CD8-positive, alpha-beta memory T cell (primary cell): ENCODE measurements at regions not wholly inside any gene's neighbourhood (a gene's known extent, or its start where the extent isn't known, plus 50 kb on each side); places are given as distances from the start of the nearest gene placed in this dataset.

Source experiments
- CTCF ChIA-PET: fragments of 350-600 bp; sonication (Branson Sonifier 250); formaldehyde crosslinking; loops from one replicate; lab custom pipeline; 2021; ENCODE audit warnings: antibody characterized with exemption; lab: Charles Lee
- POLR2A ChIA-PET: fragments of 350-600 bp; sonication (Branson Sonifier 250); formaldehyde crosslinking; loops from one replicate; lab custom pipeline; 2021; ENCODE audit warnings: antibody characterized with exemption; lab: Charles Lee
- DNase-seq, 5 donors: peaks; one replicate each; pipeline versions ENCODE4 v3.0.0 to v3.0.0-alpha.2; 2020 to 2022; ENCODE audit warnings: mixed read lengths in 1 of 5
- H3K27ac ChIP-seq: one replicate; pipeline ENCODE4 v1.7.0; 2013; ENCODE audit warnings: low read depth, mild to moderate bottlenecking, low read length, moderate library complexity
- H3K27me3 ChIP-seq: 2 replicates; pipeline ENCODE4 v1.7.0; 2013; ENCODE audit warnings: low read length, mild to moderate bottlenecking; ENCODE audit not compliant: insufficient read depth, poor library complexity, severe bottlenecking
- H3K36me3 ChIP-seq: 2 replicates; pipeline ENCODE4 v1.7.0; 2013; ENCODE audit warnings: mild to moderate bottlenecking, low read length, moderate library complexity; ENCODE audit not compliant: insufficient read depth
- H3K4me1 ChIP-seq: 2 replicates; pipeline ENCODE4 v1.7.0; 2013; ENCODE audit warnings: mild to moderate bottlenecking, low read length, moderate library complexity; ENCODE audit not compliant: insufficient read depth
- H3K4me3 ChIP-seq: 2 replicates; pipeline ENCODE4 v1.7.0; 2013; ENCODE audit warnings: mild to moderate bottlenecking, low read length
- H3K9me3 ChIP-seq: 2 replicates; pipeline ENCODE4 v1.7.0; 2013; ENCODE audit warnings: mild to moderate bottlenecking, low read length
- H3K27ac Mint-ChIP-seq, 8 donors: one replicate each; pipeline ENCODE4 v1.8.0; 2020 to 2021; ENCODE audit warnings: mixed read lengths in 8 of 8, mild to moderate bottlenecking in 6 of 8, inconsistent platforms in 3 of 8, moderate library complexity in 3 of 8
- H3K27me3 Mint-ChIP-seq, 2 donors: one replicate each; pipeline ENCODE4 v1.8.0; 2020 to 2021; ENCODE audit warnings: mixed read lengths in 2 of 2, mild to moderate bottlenecking in 1 of 2, moderate library complexity in 1 of 2
- H3K36me3 Mint-ChIP-seq, 3 donors: one replicate each; pipeline ENCODE4 v1.8.0; 2020 to 2021; ENCODE audit warnings: mixed read lengths in 3 of 3, inconsistent platforms in 1 of 3, mild to moderate bottlenecking in 1 of 3
- H3K4me1 Mint-ChIP-seq, 3 donors: one replicate each; pipeline ENCODE4 v1.8.0; 2020 to 2021; ENCODE audit warnings: mixed read lengths in 3 of 3, inconsistent platforms in 1 of 3, mild to moderate bottlenecking in 1 of 3
- H3K4me3 Mint-ChIP-seq, 7 donors: one replicate each; pipeline ENCODE4 v1.8.0; 2020 to 2021; ENCODE audit warnings: mixed read lengths in 7 of 7, mild to moderate bottlenecking in 6 of 7, moderate library complexity in 4 of 7, inconsistent platforms in 2 of 7
- H3K9me3 Mint-ChIP-seq, 5 donors: one replicate each; pipeline ENCODE4 v1.8.0; 2020 to 2022; ENCODE audit warnings: mixed read lengths in 5 of 5, mild to moderate bottlenecking in 3 of 5, moderate library complexity in 2 of 5, inconsistent platforms in 1 of 5

DNA sequence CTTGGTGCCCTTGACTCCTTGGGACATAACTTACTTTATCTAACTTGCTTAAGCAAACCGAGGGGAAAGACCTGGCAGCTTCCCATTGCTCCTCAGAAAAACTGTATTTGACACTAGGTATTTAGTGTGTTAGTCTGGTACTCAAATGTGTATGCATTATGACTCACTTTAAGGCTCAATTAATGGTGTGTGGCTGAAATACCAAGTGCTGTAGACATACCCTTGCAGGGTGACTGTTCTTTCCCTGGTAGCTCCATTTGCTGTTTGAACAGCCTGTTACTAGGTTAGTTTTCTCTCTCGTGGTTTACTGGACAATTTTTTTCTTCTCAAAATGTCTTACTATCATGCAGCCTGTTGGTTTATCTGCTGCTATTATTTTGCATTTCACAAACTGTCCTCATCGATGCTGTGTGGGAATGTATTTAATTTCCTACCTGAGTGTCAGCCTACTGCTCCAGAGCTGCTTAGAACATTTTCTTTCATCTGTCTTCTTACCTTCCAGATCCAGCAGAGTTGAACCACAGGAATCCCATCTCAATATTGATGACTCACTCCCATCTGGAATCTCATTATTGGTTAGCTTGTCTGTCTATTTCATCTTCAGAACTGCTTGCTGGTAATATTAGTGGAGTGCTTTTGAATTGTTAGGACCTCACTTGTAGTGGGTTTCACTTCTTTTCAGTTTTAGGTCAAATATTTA, 158.0 kb upstream of the FAT1 start:
- POLR2A ChIA-PET, result no interaction called here
- no peaks in the 10 kb centered on the region for H3K4me1 ChIP-seq
- Mint-ChIP-seq H3K4me3 (no peak overlapping the region), H3K27me3 (no peaks in the 10 kb centered on the region), H3K27ac (no peak overlapping the region), H3K4me1 (no peaks in the 10 kb centered on the region), H3K9me3 (peaks cover 0 to 11% (median 4%) of the 10 kb centered on the region in 5 donors), H3K36me3 (no peaks in the 10 kb centered on the region)
- no peak overlapping the region for H3K4me3 ChIP-seq
- CTCF ChIA-PET, result no interaction called here
- H3K27ac ChIP-seq, result no peak overlapping the region
- H3K9me3 ChIP-seq, result no peaks in the 10 kb centered on the region
- no peaks in the 10 kb centered on the region for H3K36me3 ChIP-seq
- no peaks in the 10 kb centered on the region for H3K27me3 ChIP-seq
- no peak for DNase-seq

DNA sequence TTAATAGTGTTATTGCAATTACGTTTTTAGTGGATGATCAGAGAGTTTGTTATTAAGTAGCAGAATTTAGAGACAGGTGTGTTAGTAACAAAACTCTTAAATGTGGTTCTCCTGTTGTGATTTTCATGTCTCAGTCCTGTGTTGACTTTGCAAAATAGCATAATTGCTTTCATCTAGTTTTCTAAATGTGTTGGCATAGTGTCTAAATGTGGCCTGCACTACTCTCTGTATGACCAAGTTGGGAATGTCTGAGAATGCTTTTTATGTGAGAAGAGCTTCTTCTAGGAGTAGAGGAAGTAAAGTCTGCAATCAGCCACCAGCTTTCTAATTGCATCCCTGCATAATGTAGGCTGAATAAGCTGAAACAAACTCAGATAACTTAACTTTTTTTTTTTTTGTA, 158.6 kb upstream of the FAT1 start:
- Mint-ChIP-seq H3K36me3 (no peaks in the 10 kb centered on the region), H3K4me3 (no peak overlapping the region), H3K4me1 (no peaks in the 10 kb centered on the region), H3K9me3 (peaks cover 0 to 9% (median 4%) of the 10 kb centered on the region in 5 donors), H3K27me3 (no peaks in the 10 kb centered on the region), H3K27ac (no peak overlapping the region)
- Histone ChIP-seq H3K27me3 (no peaks in the 10 kb centered on the region), H3K27ac (no peak overlapping the region), H3K36me3 (no peaks in the 10 kb centered on the region), H3K4me3 (no peak overlapping the region), H3K4me1 (no peaks in the 10 kb centered on the region), H3K9me3 (no peaks in the 10 kb centered on the region)
- ChIA-PET POLR2A (no interaction called here), CTCF (no interaction called here)
- DNase-seq, result no peak

DNA sequence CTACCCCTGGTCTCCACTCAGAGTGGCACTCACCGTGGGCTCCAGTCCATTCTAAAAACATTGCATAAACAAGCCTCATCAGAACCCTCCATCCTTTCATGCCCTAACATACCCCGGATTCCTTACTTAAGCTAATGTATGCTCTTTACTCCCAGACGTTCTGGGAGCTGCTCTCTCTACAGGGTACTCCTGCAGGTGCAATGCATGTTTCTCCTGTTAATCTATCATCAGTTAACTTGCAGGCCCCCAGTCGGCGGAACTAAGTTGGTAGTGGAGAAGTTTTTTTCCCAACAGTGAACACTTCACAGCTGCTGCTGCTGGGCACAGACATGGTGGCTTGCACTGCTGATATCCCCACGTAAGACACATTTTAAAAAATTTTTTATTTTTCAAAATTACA, 161.6 kb upstream of the FAT1 start:
- no peak overlapping the region for H3K4me3 Mint-ChIP-seq
- peaks cover 0 to 10% (median 4%) of the 10 kb centered on the region in 5 donors for H3K9me3 Mint-ChIP-seq
- H3K27me3 Mint-ChIP-seq, result no peaks in the 10 kb centered on the region
- no peaks in the 10 kb centered on the region for H3K36me3 Mint-ChIP-seq
- ChIA-PET CTCF (no interaction called here), POLR2A (no interaction called here)
- no peak for DNase-seq
- H3K27ac Mint-ChIP-seq, result no peak overlapping the region
- H3K27ac ChIP-seq, result no peak overlapping the region
- H3K27me3 ChIP-seq, result no peaks in the 10 kb centered on the region
- H3K4me1 Mint-ChIP-seq, result no peaks in the 10 kb centered on the region
- no peaks in the 10 kb centered on the region for H3K9me3 ChIP-seq
- H3K4me1 ChIP-seq, result no peaks in the 10 kb centered on the region
- no peaks in the 10 kb centered on the region for H3K36me3 ChIP-seq
- no peak overlapping the region for H3K4me3 ChIP-seq

- H3K4me3 ChIP-seq, result no peak overlapping the region
- no peak overlapping the region for H3K27ac ChIP-seq
- H3K27me3 ChIP-seq, result no peaks in the 10 kb centered on the region
- Mint-ChIP-seq H3K27ac (no peak overlapping the region), H3K4me1 (no peaks in the 10 kb centered on the region), H3K36me3 (no peaks in the 10 kb centered on the region), H3K27me3 (no peaks in the 10 kb centered on the region), H3K9me3 (peaks cover 4 to 10% (median 8%) of the 10 kb centered on the region in 5 donors), H3K4me3 (no peak overlapping the region)
- CTCF ChIA-PET, result no interaction called here
- POLR2A ChIA-PET, result no interaction called here
- no peaks in the 10 kb centered on the region for H3K4me1 ChIP-seq
- no peak for DNase-seq
- H3K36me3 ChIP-seq, result no peaks in the 10 kb centered on the region
- H3K9me3 ChIP-seq, result no peaks in the 10 kb centered on the region
Measured at GRCh38 chr4:186886759-186887158, 163.1 kb upstream of the FAT1 start.

GRCh38 chr4:186887291-186887700, 163.6 kb upstream of the FAT1 start:
- H3K4me3 Mint-ChIP-seq, result no peak overlapping the region
- CTCF ChIA-PET, result no interaction called here

GRCh38 chr4:186887752-186888151, 164.1 kb upstream of the FAT1 start:
- H3K4me3 ChIP-seq, result no peak overlapping the region
- H3K4me3 Mint-ChIP-seq, result no peak overlapping the region
- H3K4me1 ChIP-seq, result no peaks in the 10 kb centered on the region
- H3K27me3 ChIP-seq, result no peaks in the 10 kb centered on the region
- H3K27me3 Mint-ChIP-seq, result no peaks in the 10 kb centered on the region
- DNase-seq, result no peak
- H3K9me3 ChIP-seq, result no peaks in the 10 kb centered on the region
- CTCF ChIA-PET, result no interaction called here
- H3K27ac Mint-ChIP-seq, result no peak overlapping the region
- H3K9me3 Mint-ChIP-seq, result peaks cover 4 to 13% (median 11%) of the 10 kb centered on the region in 5 donors
- H3K4me1 Mint-ChIP-seq, result no peaks in the 10 kb centered on the region
- no peaks in the 10 kb centered on the region for H3K36me3 Mint-ChIP-seq
- POLR2A ChIA-PET, result no interaction called here
- peak overlapping the region; percentile 33 for H3K27ac ChIP-seq
- H3K36me3 ChIP-seq, result no peaks in the 10 kb centered on the region

More at GRCh38 chr4:186887291-186887700, 163.6 kb upstream of the FAT1 start:
- Histone ChIP-seq H3K36me3 (no peaks in the 10 kb centered on the region), H3K4me1 (no peaks in the 10 kb centered on the region), H3K4me3 (no peak overlapping the region), H3K27ac (no peak overlapping the region), H3K27me3 (no peaks in the 10 kb centered on the region), H3K9me3 (no peaks in the 10 kb centered on the region)
- no peaks in the 10 kb centered on the region for H3K27me3 Mint-ChIP-seq
- POLR2A ChIA-PET, result no interaction called here
- no peaks in the 10 kb centered on the region for H3K36me3 Mint-ChIP-seq
- H3K27ac Mint-ChIP-seq, result no peak overlapping the region
- H3K4me1 Mint-ChIP-seq, result no peaks in the 10 kb centered on the region
- DNase-seq, result no peak
- peaks cover 4 to 10% (median 9%) of the 10 kb centered on the region in 5 donors for H3K9me3 Mint-ChIP-seq

GRCh38 chr4:186889876-186890643, 166.4 kb upstream of the FAT1 start:
- Mint-ChIP-seq H3K9me3 (peaks cover 15 to 22% (median 17%) of the 10 kb centered on the region in 5 donors), H3K27me3 (no peaks in the 10 kb centered on the region), H3K4me3 (no peak overlapping the region), H3K27ac (no peak overlapping the region), H3K36me3 (no peaks in the 10 kb centered on the region), H3K4me1 (no peaks in the 10 kb centered on the region)
- POLR2A ChIA-PET, result no interaction called here
- no peaks in the 10 kb centered on the region for H3K4me1 ChIP-seq
- no peak for DNase-seq
- no peaks in the 10 kb centered on the region for H3K27me3 ChIP-seq
- no peak overlapping the region for H3K4me3 ChIP-seq
- no peak overlapping the region for H3K27ac ChIP-seq
- CTCF ChIA-PET, result no interaction called here
- H3K9me3 ChIP-seq, result no peaks in the 10 kb centered on the region
- no peaks in the 10 kb centered on the region for H3K36me3 ChIP-seq

- H3K27me3 ChIP-seq, result no peaks in the 10 kb centered on the region
- POLR2A ChIA-PET, result no interaction called here
- no peaks in the 10 kb centered on the region for H3K9me3 ChIP-seq
- Mint-ChIP-seq H3K4me1 (no peaks in the 10 kb centered on the region), H3K27me3 (no peaks in the 10 kb centered on the region), H3K27ac (no peak overlapping the region), H3K9me3 (peaks cover 14 to 25% (median 20%) of the 10 kb centered on the region in 5 donors), H3K4me3 (no peak overlapping the region), H3K36me3 (no peaks in the 10 kb centered on the region)
- CTCF ChIA-PET, result no interaction called here
- no peaks in the 10 kb centered on the region for H3K4me1 ChIP-seq
- H3K27ac ChIP-seq, result no peak overlapping the region
- H3K36me3 ChIP-seq, result no peaks in the 10 kb centered on the region
- H3K4me3 ChIP-seq, result no peak overlapping the region
- no peak for DNase-seq
Measured at GRCh38 chr4:186891859-186892486, 168.3 kb upstream of the FAT1 start.
